DOHH2 (cell line): ENCODE measurements at regions not wholly inside any gene's neighbourhood (a gene's known extent, or its start where the extent isn't known, plus 50 kb on each side); places are given as distances from the start of the nearest gene placed in this dataset.

Source experiments
- EZH2phosphoT487 ChIP-seq: fragments of 200-600 bp; sonication (generic); IDR thresholded peaks from 2 replicates; pipeline ENCODE4 v1.6.1; 2017; ENCODE audit warnings: borderline replicate concordance, mild to moderate bottlenecking, antibody characterized with exemption, low read length, moderate library complexity, mixed read lengths
- TF ChIP-seq, protein P1 (sequence below): fragments of 200-600 bp; sonication (generic); IDR thresholded peaks from one replicate; pipeline ENCODE4 v1.5.1; 2014; ENCODE audit warnings: antibody characterized with exemption, mild to moderate bottlenecking, low read depth, low read length; ENCODE audit not compliant: poor library complexity, severe bottlenecking

- TF ChIP-seq, protein P1, sequence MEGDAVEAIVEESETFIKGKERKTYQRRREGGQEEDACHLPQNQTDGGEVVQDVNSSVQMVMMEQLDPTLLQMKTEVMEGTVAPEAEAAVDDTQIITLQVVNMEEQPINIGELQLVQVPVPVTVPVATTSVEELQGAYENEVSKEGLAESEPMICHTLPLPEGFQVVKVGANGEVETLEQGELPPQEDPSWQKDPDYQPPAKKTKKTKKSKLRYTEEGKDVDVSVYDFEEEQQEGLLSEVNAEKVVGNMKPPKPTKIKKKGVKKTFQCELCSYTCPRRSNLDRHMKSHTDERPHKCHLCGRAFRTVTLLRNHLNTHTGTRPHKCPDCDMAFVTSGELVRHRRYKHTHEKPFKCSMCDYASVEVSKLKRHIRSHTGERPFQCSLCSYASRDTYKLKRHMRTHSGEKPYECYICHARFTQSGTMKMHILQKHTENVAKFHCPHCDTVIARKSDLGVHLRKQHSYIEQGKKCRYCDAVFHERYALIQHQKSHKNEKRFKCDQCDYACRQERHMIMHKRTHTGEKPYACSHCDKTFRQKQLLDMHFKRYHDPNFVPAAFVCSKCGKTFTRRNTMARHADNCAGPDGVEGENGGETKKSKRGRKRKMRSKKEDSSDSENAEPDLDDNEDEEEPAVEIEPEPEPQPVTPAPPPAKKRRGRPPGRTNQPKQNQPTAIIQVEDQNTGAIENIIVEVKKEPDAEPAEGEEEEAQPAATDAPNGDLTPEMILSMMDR = no peak
- no peak for TF ChIP-seq EZH2phosphoT487
Measured at GRCh38 chr17:71098071-71098470, 928.7 kb downstream of the KCNJ2 start.
